ENCODE measurements at regions not wholly inside any gene's neighbourhood (a gene's known extent, or its start where the extent isn't known, plus 50 kb on each side); places are given as distances from the start of the nearest gene placed in this dataset.

DNA sequence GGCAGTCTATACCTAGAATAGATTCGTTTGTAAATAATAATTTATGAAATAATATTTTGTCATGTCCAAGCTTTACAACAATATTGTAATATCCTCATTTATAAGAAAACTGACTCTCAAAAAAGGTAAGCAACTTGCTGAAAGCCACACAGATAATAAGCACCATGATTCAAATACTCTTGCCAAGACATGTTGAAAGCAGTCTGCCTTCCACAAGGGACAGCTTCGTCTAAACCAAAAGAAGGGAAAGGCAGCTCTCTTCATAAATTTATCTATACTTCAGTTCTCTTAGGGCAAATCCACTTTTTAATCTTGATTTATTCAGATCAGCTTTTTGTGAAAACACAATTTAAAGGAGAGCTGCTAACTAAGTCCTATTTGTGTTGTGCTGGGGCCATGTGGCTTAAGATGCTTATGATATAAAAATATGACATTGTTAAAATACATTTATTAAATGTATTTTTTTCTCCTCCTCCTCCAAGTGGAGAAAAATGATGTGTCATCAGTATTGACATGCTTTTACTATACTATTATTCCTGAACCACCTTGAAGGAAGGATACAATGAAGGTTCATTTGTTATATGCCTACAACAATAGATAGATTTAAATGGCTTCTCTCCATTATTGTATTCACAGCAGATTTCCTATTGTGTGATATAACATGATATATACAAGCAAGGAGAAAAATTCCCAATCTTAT, 737.0 kb downstream of the HDGFL1 start:
- no peak for DNase-seq (ENCODE audit: low spot score)

DNA sequence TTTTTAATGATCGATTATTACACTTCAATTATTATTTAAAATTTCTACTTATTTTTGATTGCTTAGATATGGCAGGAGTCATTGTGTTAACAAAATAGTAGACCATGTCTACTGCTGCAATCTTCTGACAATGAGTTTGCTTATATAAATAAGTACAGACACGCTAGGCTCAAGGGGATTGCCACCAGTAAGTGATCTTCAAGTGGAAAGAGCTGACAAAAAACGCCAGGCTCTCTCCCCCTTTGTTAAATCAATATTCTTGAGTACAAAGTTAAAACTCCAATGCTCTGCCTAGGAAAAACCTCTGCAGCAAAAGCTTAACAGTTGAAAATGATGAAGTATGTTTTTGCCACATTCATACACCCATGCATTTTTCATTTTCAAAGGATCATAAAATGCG, 738.1 kb downstream of the HDGFL1 start:
- DNase-seq (ENCODE audit: low spot score) = no peak

DNA sequence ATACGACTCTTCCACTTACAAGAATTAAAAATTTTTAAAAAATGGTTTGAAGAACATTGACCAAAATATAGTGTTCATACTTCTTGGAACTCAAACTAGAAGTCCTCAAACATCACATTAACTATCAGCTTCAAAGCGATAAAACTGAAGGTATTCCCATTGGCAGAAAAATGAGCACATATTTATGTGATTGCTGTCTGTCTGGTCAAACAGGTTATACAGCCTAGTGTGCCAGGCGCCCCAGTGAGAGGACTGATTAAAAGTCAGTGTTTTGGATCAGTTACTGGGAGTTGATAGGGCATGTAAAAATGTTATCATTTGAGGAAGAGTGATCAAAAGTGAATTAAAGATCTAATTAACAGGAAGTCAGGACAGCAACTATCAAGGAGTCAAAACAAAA, 738.8 kb downstream of the HDGFL1 start:
- DNase-seq (ENCODE audit: low spot score) = no peak

DNA sequence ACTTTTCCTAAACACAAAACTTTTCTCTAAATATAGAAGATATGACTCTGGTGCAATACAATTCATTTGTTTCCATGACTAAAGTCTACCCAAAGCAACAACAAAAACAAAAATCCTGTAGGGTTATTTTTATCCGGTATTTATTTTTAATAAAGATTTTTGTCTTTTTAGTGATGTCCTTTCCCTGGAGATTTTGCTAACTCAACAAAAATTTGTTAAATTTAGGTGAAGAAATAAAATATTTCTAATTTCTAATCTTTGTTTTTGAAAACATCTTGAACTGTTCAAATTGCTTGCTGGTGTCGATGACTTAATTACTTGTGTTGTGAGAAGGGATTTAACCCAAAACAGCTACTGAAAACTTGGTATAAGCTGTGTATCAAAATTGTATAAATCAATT, 741.8 kb downstream of the HDGFL1 start:
- DNase-seq (ENCODE audit: low spot score) = no peak

DNA sequence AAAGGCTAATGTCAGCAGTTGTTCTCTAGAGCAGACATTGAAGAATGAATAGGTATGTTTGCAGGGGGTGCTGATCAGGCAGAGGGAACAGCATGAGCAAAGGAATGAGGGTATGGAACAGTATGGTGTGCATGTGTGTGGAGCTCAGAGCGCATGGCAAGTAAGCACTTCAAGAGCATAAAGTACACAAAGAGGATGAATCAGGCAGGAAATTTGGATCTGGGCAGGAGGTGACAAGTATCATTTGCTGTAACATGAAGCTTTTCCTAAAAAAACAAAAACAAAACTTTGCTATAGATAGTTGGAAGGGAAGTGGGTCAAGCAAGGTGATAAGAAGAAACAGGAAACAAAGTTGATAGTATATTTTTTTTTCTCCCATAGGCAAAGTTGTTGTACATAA, 746.8 kb downstream of the HDGFL1 start:
- no peak for DNase-seq (ENCODE audit: low spot score)

DNA sequence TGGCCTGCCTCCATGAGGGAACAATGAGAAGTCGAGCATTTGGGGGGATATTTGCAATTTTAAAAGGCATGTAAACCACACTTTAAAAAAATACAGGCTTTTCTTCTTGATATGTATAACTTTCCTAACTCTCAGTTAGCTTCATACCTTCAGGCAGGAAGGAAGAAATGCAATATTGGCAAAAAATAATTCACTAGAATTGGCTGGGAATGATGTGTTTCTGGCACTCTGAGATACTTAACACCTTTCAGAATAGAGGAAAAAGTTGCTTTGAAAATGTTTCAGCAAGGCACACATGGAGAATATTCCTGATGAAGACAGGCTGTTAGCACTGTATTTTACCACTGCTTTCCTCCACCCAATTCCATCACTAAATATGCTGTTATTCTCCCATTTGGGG, 747.6 kb downstream of the HDGFL1 start:
- no peak for DNase-seq (ENCODE audit: low spot score)

DNA sequence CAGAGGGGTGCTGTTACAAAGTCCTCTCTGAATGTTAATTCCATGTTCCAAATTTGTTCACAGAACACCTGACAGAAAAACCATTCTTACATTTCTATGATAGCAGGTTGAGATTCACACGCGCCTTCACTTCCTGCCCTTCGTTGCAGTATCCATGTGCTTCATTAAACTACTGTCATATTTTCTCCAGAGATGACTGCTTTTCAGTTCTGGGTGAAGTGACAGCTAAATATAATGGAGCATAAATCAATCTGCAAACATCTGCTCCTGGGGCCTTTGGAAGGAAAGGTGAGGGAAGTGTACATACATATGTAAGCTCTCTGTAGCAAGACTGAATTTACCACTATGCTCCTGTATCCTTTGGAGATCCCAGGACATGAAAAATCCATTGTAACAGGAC, 750.2 kb downstream of the HDGFL1 start:
- no peak for DNase-seq (ENCODE audit: low spot score)

DNA sequence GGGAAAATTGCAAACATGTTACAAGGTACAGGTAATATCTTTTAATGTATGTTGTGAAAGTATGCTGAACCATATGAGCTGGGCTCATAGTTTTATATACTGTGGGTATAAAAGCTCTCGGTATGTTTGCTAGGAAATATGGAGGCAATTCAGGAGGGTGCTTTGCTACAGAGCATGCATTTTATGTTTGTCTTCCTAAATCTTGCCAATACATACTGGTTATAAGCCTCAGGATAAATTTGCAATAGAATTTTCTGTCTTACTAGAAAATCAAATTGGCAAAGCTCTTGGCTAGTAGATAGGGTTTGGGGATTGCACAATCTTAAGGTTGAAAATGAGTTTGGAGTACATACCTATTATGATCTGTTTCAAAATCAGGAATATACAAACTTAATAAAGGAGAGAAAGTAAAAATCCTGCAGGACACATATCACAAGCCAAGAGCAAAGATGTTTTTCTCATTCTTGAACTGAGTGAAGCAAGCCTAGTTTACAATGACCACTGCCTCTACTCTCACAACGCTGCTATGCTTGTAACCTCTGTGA, 751.2 kb downstream of the HDGFL1 start:
- no peak for DNase-seq (ENCODE audit: low spot score)

DNA sequence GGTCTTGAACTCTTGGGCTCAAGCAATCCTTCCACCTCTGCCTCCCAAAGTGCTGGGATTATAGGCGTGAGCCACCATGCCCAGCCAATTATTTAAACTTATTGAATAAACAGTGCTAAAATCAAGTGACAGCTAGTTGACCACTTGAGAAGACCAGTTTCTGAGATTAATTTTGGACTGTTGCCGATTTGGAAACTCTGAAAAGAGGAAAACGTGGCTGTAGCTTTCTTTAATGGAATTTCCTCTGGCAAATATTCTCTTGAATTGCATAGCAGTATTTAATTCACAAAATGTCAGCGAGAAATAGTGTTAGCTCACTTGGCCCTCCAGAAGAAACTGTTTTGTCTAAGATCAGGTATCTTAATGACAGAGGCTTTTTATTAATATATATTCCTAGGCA, 754.5 kb downstream of the HDGFL1 start:
- no peak for DNase-seq (ENCODE audit: low spot score)

DNA sequence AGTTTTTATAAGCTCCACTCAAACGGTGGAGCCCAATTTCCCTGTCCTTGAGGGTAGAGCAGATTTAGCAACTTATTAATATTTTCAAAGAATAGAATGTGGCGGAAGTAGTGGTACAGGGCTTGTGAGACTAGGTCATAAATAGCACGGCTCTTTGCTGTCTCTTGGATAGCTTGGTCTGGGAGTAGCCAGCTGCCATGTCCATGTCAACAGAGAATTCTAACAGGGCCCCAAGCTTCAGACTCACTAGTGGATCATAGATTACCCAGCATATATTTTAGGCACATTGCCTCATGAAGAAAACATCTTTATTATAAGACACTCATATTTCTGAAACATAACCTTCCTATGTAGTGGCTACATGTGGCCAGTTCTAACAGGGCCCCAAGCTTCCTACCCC, 755.7 kb downstream of the HDGFL1 start:
- DNase-seq (ENCODE audit: low spot score) = no peak

DNA sequence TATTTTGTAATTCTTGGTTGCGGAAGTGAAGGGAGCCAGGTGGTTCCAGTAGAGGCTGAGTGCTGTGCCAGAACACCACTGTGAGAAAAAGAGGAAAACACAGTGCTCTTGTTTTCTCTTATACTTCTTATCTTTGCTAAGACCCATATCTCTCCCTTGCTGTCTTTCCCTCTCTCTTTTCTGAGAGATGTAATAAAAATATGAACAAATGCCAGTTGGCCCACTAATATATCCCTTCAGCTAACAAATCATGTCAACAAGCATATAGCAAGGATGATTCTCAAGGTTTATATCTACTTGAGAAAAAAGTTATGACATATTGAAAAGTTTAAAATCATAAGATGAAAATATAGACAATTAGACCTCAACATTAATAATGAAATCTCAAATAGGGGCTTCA, 758.3 kb downstream of the HDGFL1 start:
- no peak for DNase-seq (ENCODE audit: low spot score)

DNA sequence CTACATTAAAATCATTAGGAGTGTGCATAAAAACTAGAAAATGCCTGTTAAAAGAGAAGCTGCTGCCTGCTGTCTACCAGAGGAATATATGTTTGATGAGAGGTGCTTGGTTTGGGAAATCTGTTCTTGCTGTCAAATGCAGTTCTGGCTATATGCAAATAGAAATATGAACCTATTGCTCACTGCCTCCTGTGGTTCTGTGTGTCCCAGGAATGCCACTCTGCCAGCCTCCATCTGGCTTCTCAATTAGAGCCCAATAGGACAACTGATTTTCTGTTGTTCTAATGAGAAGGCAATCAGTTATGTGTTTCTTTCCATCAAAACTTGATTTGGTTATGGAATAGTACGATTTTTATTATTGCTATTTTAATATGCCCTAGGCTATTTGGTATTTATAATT, 759.7 kb downstream of the HDGFL1 start:
- DNase-seq (ENCODE audit: low spot score) = no peak

DNA sequence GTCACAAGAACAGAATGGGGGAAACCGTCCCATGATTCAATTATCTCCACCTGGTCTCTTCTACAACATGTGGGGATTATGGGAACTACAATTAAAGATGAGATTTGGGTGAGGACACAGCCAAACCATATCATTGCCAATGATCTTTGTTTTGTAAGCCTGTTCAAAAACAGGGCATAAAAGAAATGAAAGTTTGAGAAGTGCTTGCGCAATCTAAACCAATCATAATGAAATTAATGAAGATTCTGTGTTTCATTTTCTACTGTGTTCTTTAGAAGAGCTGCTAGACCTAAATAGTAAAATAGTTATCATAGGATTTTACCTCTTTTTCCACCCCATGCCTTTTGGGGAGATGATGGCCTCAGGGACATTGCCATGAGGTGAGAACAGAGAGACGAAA, 761.3 kb downstream of the HDGFL1 start:
- DNase-seq (ENCODE audit: low spot score) = no peak

DNA sequence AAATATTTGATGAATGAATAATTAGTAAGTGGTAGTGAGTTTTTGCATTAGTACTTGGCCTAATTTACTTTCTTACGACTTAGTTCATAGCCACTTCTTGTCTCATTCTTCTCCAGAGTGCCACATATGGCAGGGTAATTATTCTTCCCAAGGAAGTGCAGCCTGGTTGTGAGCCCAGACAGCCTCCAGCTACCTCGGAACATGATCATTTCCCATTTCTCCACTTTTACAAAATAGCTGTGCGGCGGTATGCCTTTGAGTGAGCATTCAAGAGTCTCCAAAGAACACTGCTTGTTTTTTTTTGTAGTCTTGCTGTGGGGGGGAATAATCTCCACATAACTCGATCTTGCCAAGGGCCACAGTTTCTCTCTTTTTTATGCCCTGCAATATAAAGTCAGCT, 765.0 kb downstream of the HDGFL1 start:
- no peak for DNase-seq (ENCODE audit: low spot score)

DNA sequence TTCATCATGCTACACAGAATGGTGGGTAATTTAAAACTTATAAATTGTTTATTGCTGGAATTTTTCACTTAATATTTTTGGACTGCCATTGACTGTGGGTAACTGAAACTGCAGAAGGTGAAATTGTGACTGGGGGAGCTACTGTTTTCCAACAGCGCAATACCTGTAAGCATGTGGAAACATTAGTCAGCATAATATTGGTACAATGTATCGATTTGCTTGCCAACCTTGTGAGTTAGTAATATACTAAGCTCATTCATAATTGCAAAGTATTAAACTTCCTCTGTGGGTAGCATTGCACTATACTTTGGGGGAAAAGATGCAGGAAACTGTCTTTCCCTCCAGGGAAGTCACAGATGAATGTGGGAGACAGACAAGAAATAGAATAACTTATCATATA, 766.5 kb downstream of the HDGFL1 start:
- DNase-seq (ENCODE audit: low spot score) = no peak

DNA sequence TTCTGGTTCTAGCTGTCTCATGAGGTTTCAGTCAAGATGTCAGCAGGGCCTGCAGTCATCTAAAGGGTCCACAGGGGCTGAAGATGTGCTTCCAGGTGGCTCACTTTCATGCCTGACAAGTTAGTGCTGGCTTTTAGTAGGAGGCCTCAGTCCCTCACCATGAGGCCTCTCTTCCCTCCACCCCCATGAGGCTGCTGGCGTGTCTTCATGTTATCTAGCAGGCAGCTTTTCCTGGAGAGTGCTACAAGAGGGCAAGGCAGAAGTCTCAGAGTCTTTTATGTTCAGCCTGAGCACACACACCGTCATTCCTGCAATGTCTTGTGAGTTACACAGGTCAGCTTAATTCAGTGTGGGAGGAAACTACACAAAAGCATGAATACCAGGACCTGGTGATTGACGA, 769.9 kb downstream of the HDGFL1 start:
- no peak for DNase-seq (ENCODE audit: low spot score)

DNA sequence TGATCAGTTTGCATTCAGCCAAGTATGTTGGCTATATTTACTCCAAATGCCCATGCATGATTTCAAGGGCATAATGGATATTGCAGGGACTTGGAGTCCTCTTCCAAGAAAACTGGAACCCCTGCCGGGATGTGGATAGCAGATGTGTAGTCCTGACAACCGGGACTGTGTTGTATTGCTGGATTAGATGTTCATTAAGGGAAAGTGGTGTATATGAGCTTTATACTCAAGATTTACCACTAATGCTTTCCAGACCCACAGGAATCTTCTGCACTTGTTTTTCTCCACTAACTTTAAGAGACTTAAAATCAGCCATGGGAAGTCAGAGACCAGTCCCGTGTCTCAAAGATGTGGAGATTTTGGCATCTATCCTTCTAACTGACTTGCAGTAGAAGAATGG, 770.9 kb downstream of the HDGFL1 start:
- no peak for DNase-seq (ENCODE audit: low spot score)

DNA sequence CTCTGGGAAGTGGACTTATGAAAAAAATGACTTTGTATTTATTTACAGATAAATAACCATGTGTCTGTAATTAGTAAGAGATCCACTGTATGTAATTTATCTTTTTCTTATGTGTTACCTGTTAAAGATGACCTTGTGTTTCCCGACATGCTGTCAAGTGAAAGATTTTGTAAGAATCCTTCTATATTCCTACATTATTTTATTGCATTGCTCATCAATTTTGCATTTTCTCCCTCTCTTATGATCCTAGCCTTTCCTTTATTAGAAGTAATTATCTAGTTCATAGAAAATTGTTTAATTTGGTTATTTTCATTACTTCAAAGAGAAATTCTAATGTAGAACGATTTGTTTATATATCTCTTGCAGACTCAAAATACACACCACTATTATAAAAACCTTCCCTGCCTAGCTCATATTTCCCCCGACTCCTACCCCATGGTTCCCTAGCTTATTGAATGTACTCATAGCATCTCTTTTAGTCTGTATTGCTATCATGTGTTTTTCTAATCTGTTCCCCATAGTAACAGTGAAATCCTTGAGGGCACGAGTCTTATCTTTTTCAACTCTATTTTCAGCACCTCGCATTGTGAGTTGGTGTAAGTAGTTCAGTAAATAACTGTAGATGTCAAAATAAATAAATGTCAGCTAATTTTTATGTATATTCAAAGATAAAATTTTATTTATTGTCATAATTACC, 774.4 kb downstream of the HDGFL1 start:
- DNase-seq (ENCODE audit: low spot score) = no peak

DNA sequence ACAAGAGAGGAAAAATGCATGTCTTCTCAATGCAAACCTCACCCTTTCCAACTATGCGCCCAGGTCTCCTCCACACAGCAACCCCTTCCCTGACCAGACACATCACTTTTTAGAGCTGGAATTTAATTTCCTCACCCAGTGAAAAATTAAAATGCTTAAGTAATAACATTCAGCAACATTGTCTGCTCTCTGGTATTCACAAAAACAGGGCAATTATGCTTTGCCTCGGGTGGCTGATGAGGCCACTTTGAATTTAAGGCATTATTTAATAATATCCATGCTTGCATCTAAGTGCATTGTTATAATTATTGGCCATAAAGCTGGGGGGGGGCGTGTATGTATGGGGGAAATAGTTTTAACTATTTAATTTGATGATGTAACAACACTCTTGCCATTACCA, 777.8 kb upstream of the NRSN1 start:
- no peak for DNase-seq (ENCODE audit: low spot score)

DNA sequence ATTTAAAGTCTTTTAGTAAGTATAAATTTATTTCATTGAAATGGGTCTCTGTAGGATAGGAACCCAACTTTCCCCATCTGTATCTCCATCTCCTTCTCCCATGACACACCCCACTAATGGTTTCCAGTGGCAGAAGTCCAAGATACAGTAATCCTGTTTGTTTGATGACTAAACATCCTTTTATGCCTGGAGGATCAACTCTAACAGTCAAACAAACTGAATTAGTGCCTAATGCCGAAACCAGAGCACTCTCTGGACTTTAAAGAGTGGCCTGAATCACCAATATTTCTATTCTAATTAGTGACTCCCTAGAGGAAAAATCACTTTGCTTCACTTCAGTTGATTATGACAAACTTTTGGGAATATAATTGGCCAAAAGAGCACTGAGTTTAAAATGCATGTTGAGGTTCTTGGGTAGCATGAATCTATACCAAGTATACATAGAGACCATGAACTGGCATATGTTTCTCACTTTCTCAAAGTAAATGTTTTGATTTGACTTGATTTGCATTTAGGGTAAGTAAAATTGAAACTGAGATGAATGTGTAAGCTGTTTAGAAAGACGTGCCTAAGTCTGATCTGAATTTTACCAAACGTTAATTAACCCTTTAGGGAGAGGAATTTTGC, 776.4 kb upstream of the NRSN1 start:
- DNase-seq (ENCODE audit: low spot score) = peak; percentile 36

DNA sequence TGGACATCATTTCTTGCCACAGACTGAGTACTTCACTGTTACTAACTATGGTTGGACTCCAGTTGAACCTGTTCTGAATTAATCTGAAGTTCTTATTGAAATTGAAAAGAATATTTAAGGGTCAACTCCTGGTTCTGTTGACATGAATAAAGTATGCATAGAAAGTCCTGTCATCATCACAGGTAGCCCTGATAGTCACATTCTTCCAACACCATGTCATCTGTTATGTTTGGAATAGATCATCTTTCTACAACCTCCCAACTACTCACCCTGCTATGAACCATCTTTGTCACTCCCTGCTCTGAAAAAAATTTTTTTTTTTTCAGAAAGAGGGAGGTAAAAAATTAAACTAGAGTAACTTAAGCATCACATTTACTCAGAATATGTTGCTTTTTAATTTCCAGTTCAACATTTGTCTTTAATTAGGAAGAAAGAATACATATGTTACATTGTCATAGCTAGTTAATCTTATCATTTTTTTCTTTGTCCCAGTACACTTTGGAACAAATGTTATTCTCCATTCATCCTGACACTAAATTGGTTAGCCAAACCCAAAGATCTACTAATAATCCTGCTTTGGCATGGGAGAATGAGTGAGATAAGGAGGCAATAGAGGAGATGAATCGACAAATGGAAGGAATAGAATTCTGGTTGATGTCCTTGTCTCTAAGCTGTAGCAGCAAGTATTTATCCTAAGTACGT, 775.1 kb upstream of the NRSN1 start:
- no peak for DNase-seq (ENCODE audit: low spot score)

DNA sequence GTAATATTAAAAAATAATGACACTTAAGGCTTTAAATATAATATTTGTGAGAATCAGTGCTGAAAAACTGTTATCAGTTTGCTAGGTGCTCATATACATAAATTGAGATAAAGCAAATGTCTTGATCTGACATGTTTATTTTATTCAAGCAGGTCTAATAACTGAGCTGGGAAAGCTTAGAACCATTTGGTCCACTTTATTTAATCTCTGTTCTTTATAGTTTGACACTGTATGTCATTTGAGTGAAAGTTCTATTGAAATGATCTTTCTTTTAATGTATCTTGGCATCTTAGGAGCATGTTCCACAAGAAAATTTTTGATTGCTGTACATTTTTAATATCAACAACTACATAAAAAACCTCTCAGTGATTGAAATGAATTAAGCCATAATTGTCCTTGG, 772.0 kb upstream of the NRSN1 start:
- DNase-seq (ENCODE audit: low spot score) = no peak
